Astrocyte of the spinal cord (primary cell): ENCODE measurements at regions not wholly inside any gene's neighbourhood (a gene's known extent, or its start where the extent isn't known, plus 50 kb on each side); places are given as distances from the start of the nearest gene placed in this dataset.

Experiments
- DNase-seq: peaks from one replicate; pipeline ENCODE4 v3.0.0; 2011; ENCODE audit warnings: low read depth, low spot score
- H3K4me3 ChIP-seq: 2 replicates; pipeline ENCODE4 v1.5.1; 2011; ENCODE audit warnings: low read depth, mild to moderate bottlenecking, low read length, moderate library complexity
- in situ Hi-C: cut with HindIII; loops from 2 replicates; pipeline ENCODE4 v1.10.0; 2017; ENCODE audit warnings: low sequenced_read_pairs
- TF ChIP-seq, protein P1 (sequence below): IDR thresholded peaks from 2 replicates; pipeline ENCODE4 v1.5.1; 2012; ENCODE audit warnings: low read depth, mild to moderate bottlenecking, low read length, inconsistent platforms

DNA sequence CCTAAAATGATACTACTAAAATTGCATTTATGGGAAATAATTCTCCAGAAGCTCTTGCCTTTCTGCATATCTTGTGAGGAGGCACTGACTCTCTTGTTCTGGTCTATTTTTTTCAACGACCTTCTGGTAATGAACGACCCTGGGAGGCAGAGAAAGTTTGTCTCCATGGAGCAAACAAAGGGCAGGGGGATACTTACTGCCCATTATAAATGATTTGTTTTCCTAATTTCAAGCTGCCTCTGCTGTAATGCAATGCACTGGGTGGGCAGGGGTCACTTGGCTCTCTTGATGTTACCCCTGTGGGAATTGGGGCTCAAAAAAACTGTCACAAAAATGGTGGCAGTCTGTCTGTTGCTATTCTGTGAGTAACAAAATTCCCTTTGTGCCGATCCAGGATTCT, 643.2 kb downstream of the LIG4 start:
- in situ Hi-C loops: no loop called here
- DNase-seq: no peak
- H3K4me3 ChIP-seq: no peak overlapping the region
- TF ChIP-seq, protein P1, sequence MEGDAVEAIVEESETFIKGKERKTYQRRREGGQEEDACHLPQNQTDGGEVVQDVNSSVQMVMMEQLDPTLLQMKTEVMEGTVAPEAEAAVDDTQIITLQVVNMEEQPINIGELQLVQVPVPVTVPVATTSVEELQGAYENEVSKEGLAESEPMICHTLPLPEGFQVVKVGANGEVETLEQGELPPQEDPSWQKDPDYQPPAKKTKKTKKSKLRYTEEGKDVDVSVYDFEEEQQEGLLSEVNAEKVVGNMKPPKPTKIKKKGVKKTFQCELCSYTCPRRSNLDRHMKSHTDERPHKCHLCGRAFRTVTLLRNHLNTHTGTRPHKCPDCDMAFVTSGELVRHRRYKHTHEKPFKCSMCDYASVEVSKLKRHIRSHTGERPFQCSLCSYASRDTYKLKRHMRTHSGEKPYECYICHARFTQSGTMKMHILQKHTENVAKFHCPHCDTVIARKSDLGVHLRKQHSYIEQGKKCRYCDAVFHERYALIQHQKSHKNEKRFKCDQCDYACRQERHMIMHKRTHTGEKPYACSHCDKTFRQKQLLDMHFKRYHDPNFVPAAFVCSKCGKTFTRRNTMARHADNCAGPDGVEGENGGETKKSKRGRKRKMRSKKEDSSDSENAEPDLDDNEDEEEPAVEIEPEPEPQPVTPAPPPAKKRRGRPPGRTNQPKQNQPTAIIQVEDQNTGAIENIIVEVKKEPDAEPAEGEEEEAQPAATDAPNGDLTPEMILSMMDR: no peak

DNA sequence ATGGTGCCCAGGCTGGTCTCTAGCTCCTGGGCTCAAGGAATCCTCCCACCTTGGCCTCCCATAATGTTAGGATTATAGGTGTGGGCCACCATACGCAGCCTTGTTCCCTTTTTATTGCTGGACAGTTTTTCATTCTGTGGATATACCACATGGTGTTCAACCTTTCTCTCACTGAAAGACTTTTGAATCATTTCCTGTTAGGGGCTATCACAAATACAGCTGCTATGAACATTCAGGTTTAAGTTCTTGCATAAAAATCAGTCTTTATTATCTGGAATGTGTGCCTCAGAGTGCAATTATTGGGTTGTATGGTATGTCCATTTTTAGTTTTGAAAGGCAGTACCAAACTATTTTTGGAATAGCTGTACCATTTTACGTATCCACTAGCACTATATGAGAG, 647.2 kb downstream of the LIG4 start:
- in situ Hi-C loops: no loop called here
- DNase-seq: peak; percentile 12
- H3K4me3 ChIP-seq: no peak overlapping the region
- TF ChIP-seq, protein P1: no peak

GRCh38 chr13:107563099-107563925, 652.0 kb downstream of the LIG4 start:
- in situ Hi-C loops: no loop called here
- no peak overlapping the region for H3K4me3 ChIP-seq
- TF ChIP-seq, protein P1: no peak
- no peak for DNase-seq

DNA sequence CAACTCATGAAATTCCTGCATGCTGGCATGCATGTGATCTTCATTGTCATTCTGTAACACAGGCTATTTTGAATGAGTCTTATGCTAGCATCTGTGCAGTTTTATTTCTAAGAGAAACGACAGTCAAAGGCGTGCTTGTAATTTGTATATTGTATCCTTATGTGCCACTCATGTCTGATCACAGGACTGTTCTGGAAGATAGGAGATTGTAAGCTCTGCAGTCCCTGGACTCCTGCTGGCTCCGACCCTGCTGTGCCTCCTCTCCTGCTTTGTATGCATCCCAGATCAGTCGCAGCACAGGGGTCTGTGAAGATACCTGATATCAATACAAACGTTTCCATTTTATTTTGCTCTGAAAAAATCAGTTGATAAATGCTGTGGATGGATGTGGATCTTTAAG, 653.1 kb downstream of the LIG4 start:
- H3K4me3 ChIP-seq: no peak overlapping the region
- TF ChIP-seq, protein P1: no peak
- in situ Hi-C loops: no loop called here
- DNase-seq: no peak

- in situ Hi-C loops: no loop called here
- H3K4me3 ChIP-seq: no peak overlapping the region
- DNase-seq: no peak
- TF ChIP-seq, protein P1: no peak
Observed at GRCh38 chr13:107554460-107554859, 660.9 kb downstream of the LIG4 start.

DNA sequence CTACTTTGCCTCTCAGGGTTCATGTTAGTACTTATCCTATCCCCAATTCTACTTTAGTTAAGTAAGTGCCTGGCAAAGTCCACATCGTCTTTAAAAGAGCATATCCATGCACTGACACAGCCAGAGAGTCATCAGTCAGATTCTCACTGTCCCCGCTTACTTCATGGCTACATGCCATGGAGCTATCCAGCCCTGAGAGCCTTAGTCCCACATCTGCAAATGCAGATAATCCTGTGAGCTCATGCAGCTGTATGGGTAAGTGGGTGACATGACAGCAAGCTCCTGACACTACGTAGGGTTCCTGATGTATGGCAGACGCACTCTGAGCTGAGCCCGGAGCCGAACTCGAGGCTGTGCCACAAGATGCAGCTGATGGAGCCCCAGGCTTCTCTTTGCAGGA, 661.5 kb downstream of the LIG4 start:
- no peak for DNase-seq
- no peak overlapping the region for H3K4me3 ChIP-seq
- TF ChIP-seq, protein P1: no peak
- in situ Hi-C loops: no loop called here
